GM13976 (cell line): ENCODE measurements at regions not wholly inside any gene's neighbourhood (a gene's known extent, or its start where the extent isn't known, plus 50 kb on each side); places are given as distances from the start of the nearest gene placed in this dataset.

Source experiments
- DNase-seq: peaks from one replicate; pipeline ENCODE4 v3.0.0; 2012; ENCODE audit warnings: low spot score
- CTCF ChIP-seq: IDR thresholded peaks from 2 replicates; pipeline ENCODE4 v1.5.1; 2012; ENCODE audit warnings: borderline replicate concordance, mild to moderate bottlenecking; ENCODE audit not compliant: insufficient read depth; ENCODE audit errors: extremely low read depth, missing control alignments, control extremely low read depth
- in situ Hi-C: fragments of 300-500 bp; cut with MboI; formaldehyde crosslinking; loops from one replicate; pipeline ENCODE4 v1.12.0; 2022; ENCODE audit warnings: low sequenced_read_pairs, mixed read lengths, inconsistent platforms; ENCODE audit not compliant: unreplicated experiment

DNA sequence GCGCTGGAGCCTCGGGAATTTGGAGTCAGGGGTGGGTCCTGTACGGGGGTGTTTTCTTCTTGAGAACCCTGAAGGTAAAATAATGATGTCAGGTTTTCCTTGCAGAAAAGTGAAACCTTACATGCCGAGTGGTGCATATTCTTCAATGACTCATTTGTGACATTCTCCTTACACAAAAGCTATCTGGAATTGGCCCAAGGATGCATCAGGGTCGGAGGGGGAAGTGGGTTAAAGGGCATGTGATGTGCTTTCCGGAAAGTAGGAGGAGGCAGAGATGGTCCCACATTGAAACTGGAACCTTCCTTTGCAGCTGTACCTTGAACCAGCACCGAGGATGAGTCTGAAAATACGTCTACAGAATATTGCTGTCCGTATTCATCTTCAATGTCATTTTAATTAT lies 411.2 kb upstream of the IRX4 start:
- in situ Hi-C loops: no loop called here
- no peak for TF ChIP-seq CTCF

DNA sequence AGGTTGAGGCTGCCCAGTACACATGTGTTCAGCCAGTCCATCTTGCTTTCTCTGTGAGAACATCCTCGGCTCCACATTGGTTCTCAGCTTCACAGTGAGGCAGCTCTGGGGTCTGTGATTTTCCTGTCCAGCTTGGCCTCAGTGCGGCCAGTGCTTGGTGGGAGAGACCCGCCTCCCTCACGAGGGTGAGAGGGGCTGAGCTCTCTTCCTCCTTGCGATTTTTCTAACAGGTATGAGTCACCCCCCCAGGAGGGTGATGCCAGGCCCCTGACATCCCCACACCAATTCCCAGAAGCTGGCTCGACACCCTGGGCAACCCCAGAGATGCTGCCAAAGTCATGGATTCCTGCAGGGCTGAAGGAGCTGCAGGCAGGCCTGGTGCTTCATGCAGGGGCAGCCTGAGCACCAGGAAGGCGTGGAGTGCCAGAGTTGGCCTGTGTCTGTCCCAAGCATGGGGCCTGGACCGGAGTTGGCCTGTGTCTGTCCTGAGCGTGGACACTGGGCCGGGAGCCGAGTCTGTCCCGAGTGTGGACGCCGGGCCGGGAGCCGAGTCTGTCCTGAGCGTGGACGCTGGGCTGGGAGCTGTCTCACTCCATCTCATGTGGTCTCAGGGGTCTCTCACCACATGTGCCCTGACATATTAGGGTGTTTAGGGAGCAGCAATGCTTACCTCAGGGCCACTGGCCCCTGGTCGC lies 408.6 kb upstream of the IRX4 start:
- no peak for DNase-seq
- no peak for TF ChIP-seq CTCF
- in situ Hi-C loops: no loop called here

More for the DNA sequence above, 411.2 kb upstream of the IRX4 start:
- no peak for DNase-seq

- in situ Hi-C loops: no loop called here
- TF ChIP-seq CTCF: no peak
- DNase-seq: no peak
These were observed 406.7 kb upstream of the IRX4 start for GRCh38 chr5:2289380-2289779.

DNA sequence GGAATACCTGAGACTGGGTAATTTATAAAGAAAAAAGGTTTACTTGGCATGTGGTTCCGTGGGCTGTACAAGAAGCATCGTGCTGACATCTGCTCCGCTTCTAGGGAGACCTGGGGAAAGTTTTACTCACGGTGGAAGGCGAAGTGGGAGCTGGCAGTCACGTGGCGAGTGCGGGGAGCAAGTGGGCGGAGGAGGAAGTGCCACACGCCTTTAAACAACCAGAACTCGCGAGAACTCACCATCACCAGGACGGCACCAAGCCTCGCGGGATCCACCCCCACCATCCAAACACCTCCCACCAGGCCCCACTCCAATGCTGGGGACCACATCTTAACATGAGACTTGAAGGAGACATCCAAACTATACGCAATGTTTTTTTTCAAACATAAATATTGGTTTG lies 406.2 kb upstream of the IRX4 start:
- in situ Hi-C loops: no loop called here
- no peak for TF ChIP-seq CTCF
- no peak for DNase-seq

- TF ChIP-seq CTCF: no peak
- in situ Hi-C loops: no loop called here
- DNase-seq: no peak
These were observed 405.7 kb upstream of the IRX4 start for GRCh38 chr5:2288466-2288865.

DNA sequence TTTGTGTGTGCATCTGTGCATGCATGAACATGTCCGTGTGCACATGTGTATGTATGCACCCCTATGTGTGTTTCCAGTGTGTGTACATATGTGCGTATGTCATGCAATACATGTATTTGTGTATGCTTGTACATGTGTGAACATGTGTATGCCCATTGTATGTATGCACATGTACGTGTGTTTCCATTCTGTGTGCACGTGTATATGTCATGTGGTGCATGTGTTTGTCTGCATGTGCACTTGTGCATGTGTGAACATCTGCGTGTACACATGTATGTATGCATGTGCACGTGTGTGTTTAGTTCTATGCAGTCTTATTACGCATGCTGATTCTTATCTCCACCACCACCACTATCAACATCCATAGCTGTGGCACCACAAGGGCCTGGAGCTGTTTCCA lies 403.5 kb upstream of the IRX4 start:
- DNase-seq: no peak
- no peak for TF ChIP-seq CTCF
- in situ Hi-C loops: no loop called here

- in situ Hi-C loops: no loop called here
- TF ChIP-seq CTCF: no peak
- no peak for DNase-seq
These were observed 402.0 kb upstream of the IRX4 start for GRCh38 chr5:2284678-2285077.
